Prostate gland (tissue), 2 donors: ENCODE measurements at regions not wholly inside any gene's neighbourhood (a gene's known extent, or its start where the extent isn't known, plus 50 kb on each side); places are given as distances from the start of the nearest gene placed in this dataset.
"Not testable (repeated sequence)": the region's sequence is repeated elsewhere in the genome, so short reads cannot be mapped to it uniquely, and the experiment has no call there.

Source experiments
- DNase-seq: peaks from one replicate; pipeline ENCODE4 v3.0.0-alpha.2; 2019; ENCODE audit warnings: low spot score
- H3K27ac ChIP-seq, 2 donors: fragments of 200-600 bp; sonication (generic); 2 replicates each; pipeline ENCODE4 v1.5.1; 2017 to 2019
- H3K27me3 ChIP-seq: fragments of 200-600 bp; sonication (generic); replicated peaks from 2 replicates; pipeline ENCODE4 v1.5.1; 2019; ENCODE audit not compliant: insufficient read depth
- H3K36me3 ChIP-seq, 2 donors: fragments of 200-600 bp; sonication (generic); 1 replicate in 1 of 2; 2 replicates in 1 of 2; pipeline versions ENCODE4 v1.5.1 to v1.8.1; 2017 to 2019
- H3K4me1 ChIP-seq: fragments of 200-600 bp; sonication (generic); replicated peaks from 2 replicates; pipeline ENCODE4 v1.5.1; 2019
- H3K4me3 ChIP-seq, 2 donors: fragments of 200-600 bp; sonication (generic); 2 replicates each; pipeline ENCODE4 v1.5.1; 2017 to 2019
- H3K9me3 ChIP-seq: fragments of 200-600 bp; sonication (generic); 2 replicates; pipeline ENCODE4 v1.5.1; 2017
- CTCF ChIP-seq, 4 experiments: fragments of 200-600 bp in 2 of 4; fragments of 450-650 bp in 2 of 4; sonication (generic) in 2 of 4; IDR thresholded peaks; 1 replicate in 3 of 4; 2 replicates in 1 of 4; pipeline ENCODE4 v1.5.1; 2016 to 2019; ENCODE audit warnings: antibody characterized with exemption in 4 of 4, mild to moderate bottlenecking in 2 of 4, moderate library complexity in 2 of 4
- POLR2A ChIP-seq: fragments of 450-650 bp; IDR thresholded peaks from one replicate; pipeline ENCODE4 v1.6.1; 2016; ENCODE audit warnings: antibody characterized with exemption, mild to moderate bottlenecking
- POLR2AphosphoS5 ChIP-seq: sonication (generic); formaldehyde crosslinking; IDR thresholded peaks from one replicate; pipeline ENCODE4 v1.6.1; 2017; ENCODE audit warnings: antibody characterized with exemption
- WGBS: methylation state at CpG from one replicate; pipeline ENCODE4 v1.1.5; 2018; 5-methylcytosine and 5-hydroxymethylcytosine counted together
- intact Hi-C: fragments of 100-400 bp; cut with DNase I; formaldehyde crosslinking; loops from one replicate; pipeline ENCODE4 v1.14.2; 2022

- H3K36me3 ChIP-seq = no peaks in the 10 kb centered on the region
- no peak overlapping the region for H3K27ac ChIP-seq
- DNase-seq = no peak
- no peaks in the 10 kb centered on the region for H3K4me1 ChIP-seq
- WGBS = 90% methylated on average over 14 of the region's 14 CpGs
- TF ChIP-seq POLR2A (no peak), POLR2AphosphoS5 (no peak), CTCF (IDR thresholded peaks at IDR 0.05) (no peak)
- H3K27me3 ChIP-seq = no peaks in the 10 kb centered on the region
- H3K9me3 ChIP-seq = no peaks in the 10 kb centered on the region
- intact Hi-C loops = no loop called here
- H3K4me3 ChIP-seq = no peak overlapping the region
Measured at GRCh38 chr2:132272713-132273112, 111.0 kb upstream of the ANKRD30BL start.

- H3K4me3 ChIP-seq, H3K27me3 ChIP-seq, H3K4me1 ChIP-seq, H3K36me3 ChIP-seq, DNase-seq, intact Hi-C loops, H3K27ac ChIP-seq, H3K9me3 ChIP-seq: not testable (repeated sequence)
- WGBS = 95% methylated on average over 23 of the region's 23 CpGs
Measured at GRCh38 chr2:132273585-132273984, 111.8 kb upstream of the ANKRD30BL start.

GRCh38 chr2:132274000-132274399, 112.2 kb upstream of the ANKRD30BL start:
- H3K27ac ChIP-seq = no peak overlapping the region
- no peaks in the 10 kb centered on the region for H3K27me3 ChIP-seq
- H3K36me3 ChIP-seq = no peaks in the 10 kb centered on the region
- H3K4me3 ChIP-seq = no peak overlapping the region
- no peak for DNase-seq
- intact Hi-C loops = no loop called here
- 88% methylated on average over 10 of the region's 10 CpGs for WGBS
- no peaks in the 10 kb centered on the region for H3K9me3 ChIP-seq
- TF ChIP-seq POLR2A (no peak), POLR2AphosphoS5 (no peak), CTCF (IDR thresholded peaks at IDR 0.05) (no peak)
- no peaks in the 10 kb centered on the region for H3K4me1 ChIP-seq

- TF ChIP-seq CTCF (IDR thresholded peaks at IDR 0.05) (no peak), POLR2AphosphoS5 (no peak)
- no peak overlapping the region for H3K27ac ChIP-seq
- no peaks in the 10 kb centered on the region for H3K9me3 ChIP-seq
- no peak for DNase-seq
- no peak overlapping the region for H3K4me3 ChIP-seq
- H3K4me1 ChIP-seq = no peaks in the 10 kb centered on the region
- WGBS = 94% methylated on average over 17 of the region's 17 CpGs
- H3K36me3 ChIP-seq = no peaks in the 10 kb centered on the region
- no peaks in the 10 kb centered on the region for H3K27me3 ChIP-seq
- intact Hi-C loops = no loop called here
Measured at GRCh38 chr2:132275396-132275795, 113.6 kb upstream of the ANKRD30BL start.

- H3K4me1 ChIP-seq = no peaks in the 10 kb centered on the region
- no peak overlapping the region for H3K27ac ChIP-seq
- intact Hi-C loops = no loop called here
- H3K27me3 ChIP-seq = no peaks in the 10 kb centered on the region
- H3K4me3 ChIP-seq = no peak overlapping the region
- TF ChIP-seq CTCF (IDR thresholded peaks at IDR 0.05) (no peak), POLR2A (no peak), POLR2AphosphoS5 (no peak)
- no peak for DNase-seq
- 71% methylated on average over 10 of the region's 10 CpGs for WGBS
- H3K9me3 ChIP-seq = no peaks in the 10 kb centered on the region
- no peaks in the 10 kb centered on the region for H3K36me3 ChIP-seq
Measured at GRCh38 chr2:132276571-132276981, 114.8 kb upstream of the ANKRD30BL start.
